HAP-1 (cell line): ENCODE measurements at regions not wholly inside any gene's neighbourhood (a gene's known extent, or its start where the extent isn't known, plus 50 kb on each side); places are given as distances from the start of the nearest gene placed in this dataset.
"Not testable (repeated sequence)": the region's sequence is repeated elsewhere in the genome, so short reads cannot be mapped to it uniquely, and the experiment has no call there.

Experiments
- DNase-seq, 2 experiments: peaks; one replicate each; pipeline ENCODE4 v3.0.0-alpha.2; 2016 to 2020; ENCODE audit warnings: low spot score in 2 of 2
- H3K27me3 ChIP-seq: fragments of 250-450 bp; sonication (Bioruptor Pico); 2 replicates; pipeline ENCODE4 v1.5.1; 2020; ENCODE audit warnings: low read depth, mild to moderate bottlenecking, moderate library complexity
- H3K36me3 ChIP-seq: fragments of 250-450 bp; sonication (Bioruptor Pico); replicated peaks from 2 replicates; pipeline ENCODE4 v1.5.1; 2020; ENCODE audit warnings: mild to moderate bottlenecking
- H3K4me1 ChIP-seq: fragments of 250-450 bp; sonication (Bioruptor Pico); 2 replicates; pipeline ENCODE4 v1.5.1; 2020; ENCODE audit warnings: mild to moderate bottlenecking
- H3K4me3 ChIP-seq: fragments of 250-450 bp; sonication (Bioruptor Pico); 2 replicates; pipeline ENCODE4 v1.5.1; 2020; ENCODE audit warnings: mild to moderate bottlenecking, moderate library complexity
- H3K9me3 ChIP-seq: fragments of 250-450 bp; sonication (Bioruptor Pico); 2 replicates; pipeline ENCODE4 v1.5.1; 2020; ENCODE audit warnings: mild to moderate bottlenecking, moderate library complexity
- in situ Hi-C: fragments of 300-500 bp; cut with MboI; formaldehyde crosslinking; loops from 3 replicates; pipeline ENCODE4 v1.14.3; 2020; ENCODE audit warnings: low sequenced_read_pairs, inconsistent platforms, mixed read lengths

DNA sequence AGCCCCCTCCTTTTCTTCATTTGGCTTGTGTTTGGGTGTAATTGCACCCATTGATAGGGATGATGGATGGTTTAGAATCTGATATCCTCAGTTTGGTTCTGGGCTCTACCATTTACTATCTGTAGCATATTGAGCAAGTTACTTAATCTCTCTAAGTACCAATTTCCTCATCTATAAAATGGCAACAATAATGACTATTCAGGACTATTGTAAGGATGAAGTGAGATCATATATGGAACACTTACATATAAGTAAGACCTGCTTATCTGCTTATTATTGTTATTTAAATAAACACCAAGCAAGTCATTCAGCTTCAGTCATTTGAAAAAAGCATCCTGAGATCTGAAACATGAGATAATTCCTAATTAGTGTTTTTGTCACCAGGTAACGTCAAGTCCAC is 127.0 kb downstream of the SEC23IP start:
- no peaks in the 10 kb centered on the region for H3K9me3 ChIP-seq

DNA sequence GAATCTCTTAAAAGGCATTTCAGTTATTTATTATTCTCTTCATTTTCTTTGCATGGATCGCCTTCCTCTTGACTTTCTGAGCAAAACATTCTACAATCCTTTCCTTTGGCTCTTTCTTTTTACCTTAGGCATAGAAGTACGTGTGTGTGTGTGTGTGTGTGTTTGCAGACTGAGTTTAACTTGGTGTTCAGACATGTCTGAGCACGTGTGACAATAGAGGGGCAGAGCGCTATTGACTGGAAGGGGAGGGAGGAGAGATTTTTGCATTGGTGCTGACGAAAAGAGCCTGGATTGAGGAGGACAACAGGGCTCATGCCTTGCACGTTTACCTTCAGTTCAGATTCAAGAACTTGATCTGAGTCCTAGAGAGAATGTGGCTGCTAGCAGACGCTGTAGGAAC is 129.8 kb downstream of the SEC23IP start:
- Histone ChIP-seq H3K4me1 (no peaks in the 10 kb centered on the region), H3K4me3 (no peak overlapping the region), H3K27me3 (no peaks in the 10 kb centered on the region; the same call in 1 of the 2 replicates), H3K9me3 (no peaks in the 10 kb centered on the region), H3K36me3 (no peaks in the 10 kb centered on the region)
- in situ Hi-C loops = no loop called here
- DNase-seq = no peak

More for the DNA sequence above, 127.0 kb downstream of the SEC23IP start:
- Histone ChIP-seq H3K27me3 (no peaks in the 10 kb centered on the region), H3K36me3 (no peaks in the 10 kb centered on the region), H3K4me3 (no peak overlapping the region), H3K4me1 (no peaks in the 10 kb centered on the region)
- DNase-seq = no peak
- in situ Hi-C loops = no loop called here

DNA sequence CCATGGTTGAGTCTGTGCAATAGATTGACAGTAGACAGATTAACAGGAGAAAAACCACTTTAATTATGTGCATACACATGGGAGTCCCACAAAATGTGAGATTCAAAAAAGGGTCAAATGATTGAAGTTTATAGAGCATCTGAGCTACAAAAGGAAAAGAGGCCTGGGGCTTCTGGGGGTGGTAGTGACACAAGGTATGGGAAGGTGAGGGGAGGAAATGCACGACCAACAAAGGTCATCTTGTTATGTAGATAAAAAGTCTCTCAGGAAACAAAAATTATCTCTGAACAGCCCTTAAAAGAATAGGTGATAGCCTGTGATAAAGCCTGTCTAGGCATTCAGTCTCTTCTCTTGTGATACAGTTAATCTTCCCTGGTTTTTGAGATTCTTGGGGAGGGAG is 141.7 kb downstream of the SEC23IP start:
- H3K36me3 ChIP-seq = no peaks in the 10 kb centered on the region
- H3K9me3 ChIP-seq = no peaks in the 10 kb centered on the region
- DNase-seq = no peak
- H3K27me3 ChIP-seq = no peaks in the 10 kb centered on the region
- H3K4me1 ChIP-seq = no peaks in the 10 kb centered on the region; the same call in 1 of the 2 replicates
- H3K4me3 ChIP-seq = no peak overlapping the region
- in situ Hi-C loops = no loop called here

GRCh38 chr10:120039046-120039445 is 146.5 kb downstream of the SEC23IP start:
- Histone ChIP-seq H3K9me3 (no peaks in the 10 kb centered on the region), H3K4me1 (no peaks in the 10 kb centered on the region; the same call in 1 of the 2 replicates), H3K36me3 (no peaks in the 10 kb centered on the region), H3K4me3 (no peak overlapping the region), H3K27me3 (no peaks in the 10 kb centered on the region)
- DNase-seq = peak in 1 of 2 experiments; percentile 57
- in situ Hi-C loops = no loop called here

GRCh38 chr10:120039826-120040225 is 147.3 kb downstream of the SEC23IP start:
- H3K4me3 ChIP-seq = no peak overlapping the region
- in situ Hi-C loops = no loop called here
- H3K9me3 ChIP-seq = no peaks in the 10 kb centered on the region
- H3K4me1 ChIP-seq = no peaks in the 10 kb centered on the region; the same call in 1 of the 2 replicates
- no peaks in the 10 kb centered on the region for H3K36me3 ChIP-seq
- no peaks in the 10 kb centered on the region for H3K27me3 ChIP-seq
- DNase-seq = no peak

GRCh38 chr10:120041807-120042559 is 149.5 kb downstream of the SEC23IP start:
- Histone ChIP-seq H3K36me3 (no peaks in the 10 kb centered on the region), H3K4me1 (no peaks in the 10 kb centered on the region; the same call in 1 of the 2 replicates)
- in situ Hi-C loops = no loop called here

DNA sequence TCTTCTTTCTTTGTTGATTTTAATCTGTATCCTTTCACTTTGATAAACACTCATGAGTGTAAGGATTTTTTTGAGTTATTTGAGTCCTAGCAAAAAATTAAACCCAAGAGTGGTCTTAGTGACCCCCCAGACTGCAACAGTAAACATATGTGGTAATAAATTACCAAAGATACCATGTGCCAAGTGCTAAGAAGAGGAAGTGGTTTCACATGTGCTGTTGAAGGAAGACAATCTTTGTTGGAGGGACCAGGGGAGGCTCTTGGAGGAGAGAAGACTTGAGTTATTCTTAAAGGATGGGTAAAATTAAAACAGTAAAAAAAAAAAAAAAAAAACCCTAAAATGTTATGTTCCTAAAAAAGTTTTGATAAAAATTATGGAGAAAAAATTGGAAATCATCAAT is 150.2 kb downstream of the SEC23IP start:
- DNase-seq = no peak
- H3K9me3 ChIP-seq = no peaks in the 10 kb centered on the region
- no peaks in the 10 kb centered on the region; the same call in 1 of the 2 replicates for H3K4me1 ChIP-seq
- in situ Hi-C loops = no loop called here
- H3K36me3 ChIP-seq = no peaks in the 10 kb centered on the region
- no peak overlapping the region for H3K4me3 ChIP-seq
- H3K27me3 ChIP-seq = no peaks in the 10 kb centered on the region

More at GRCh38 chr10:120041807-120042559, 149.5 kb downstream of the SEC23IP start:
- no peaks in the 10 kb centered on the region for H3K9me3 ChIP-seq
- DNase-seq = peak; percentile 24 to 56
- H3K27me3 ChIP-seq = no peaks in the 10 kb centered on the region
- H3K4me3 ChIP-seq = no peak overlapping the region

- H3K4me3 ChIP-seq, H3K36me3 ChIP-seq, H3K27me3 ChIP-seq, DNase-seq, H3K9me3 ChIP-seq, in situ Hi-C loops, H3K4me1 ChIP-seq: not testable (repeated sequence)
Measured at GRCh38 chr10:120047373-120047772, 154.8 kb downstream of the SEC23IP start.

GRCh38 chr10:120047926-120048325 is 155.4 kb downstream of the SEC23IP start:
- in situ Hi-C loops = no loop called here
- Histone ChIP-seq H3K36me3 (no peaks in the 10 kb centered on the region), H3K27me3 (peaks cover 2% of the 10 kb centered on the region; the same call in 1 of the 2 replicates), H3K9me3 (no peaks in the 10 kb centered on the region), H3K4me3 (no peak overlapping the region), H3K4me1 (no peaks in the 10 kb centered on the region)
- no peak for DNase-seq

DNA sequence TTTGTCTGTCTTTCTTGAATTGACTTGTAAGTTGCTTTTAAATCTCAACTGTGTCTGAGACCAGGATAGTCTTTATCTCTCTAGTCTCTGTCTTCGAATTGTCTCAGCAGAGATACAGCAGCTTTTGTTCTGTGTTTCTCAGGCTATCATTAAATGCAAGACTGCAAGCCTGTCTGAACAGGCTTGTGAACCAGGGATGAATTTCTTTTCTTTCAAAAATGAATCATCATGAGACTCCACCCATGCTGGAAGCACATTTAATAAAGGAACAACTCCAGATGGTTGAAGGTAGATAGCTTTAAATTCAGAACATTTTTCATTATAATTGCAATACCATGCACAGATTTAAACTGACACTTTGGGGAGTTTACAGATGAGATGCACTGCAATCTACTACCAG is 155.9 kb downstream of the SEC23IP start:
- no peak for DNase-seq
- H3K4me3 ChIP-seq = no peak overlapping the region
- in situ Hi-C loops = no loop called here
- H3K27me3 ChIP-seq = peaks cover 2% of the 10 kb centered on the region; the same call in 1 of the 2 replicates
- H3K36me3 ChIP-seq = no peaks in the 10 kb centered on the region
- no peaks in the 10 kb centered on the region for H3K4me1 ChIP-seq
- no peaks in the 10 kb centered on the region for H3K9me3 ChIP-seq

DNA sequence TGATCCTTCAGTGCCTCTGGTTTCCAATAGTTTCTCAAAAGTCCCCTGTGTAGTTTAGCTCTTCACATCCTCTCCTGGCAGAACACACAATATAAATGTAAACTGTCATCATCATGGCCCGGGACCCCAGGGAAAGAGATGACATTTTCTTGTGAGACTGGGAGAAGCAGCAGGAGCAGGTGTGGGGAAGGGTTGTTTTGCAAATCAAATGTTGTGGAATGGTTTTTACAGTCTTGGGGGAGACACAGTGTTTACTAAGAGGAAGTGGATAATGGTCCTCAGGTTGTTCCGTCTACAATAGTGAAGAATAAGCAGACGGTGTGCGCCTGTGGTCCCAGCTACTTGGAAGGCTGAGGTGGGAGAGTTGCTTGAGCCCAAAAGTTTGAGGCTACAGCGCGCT is 159.1 kb downstream of the SEC23IP start:
- H3K27me3 ChIP-seq = peaks cover 2% of the 10 kb centered on the region; the same call in 1 of the 2 replicates
- H3K9me3 ChIP-seq = no peaks in the 10 kb centered on the region
- H3K4me3 ChIP-seq = no peak overlapping the region
- no peak for DNase-seq
- no peaks in the 10 kb centered on the region for H3K36me3 ChIP-seq
- no peaks in the 10 kb centered on the region for H3K4me1 ChIP-seq
- in situ Hi-C loops = no loop called here

- H3K9me3 ChIP-seq = no peaks in the 10 kb centered on the region
- DNase-seq = no peak
- peaks cover 2% of the 10 kb centered on the region; the same call in 1 of the 2 replicates for H3K27me3 ChIP-seq
- H3K4me1 ChIP-seq = no peaks in the 10 kb centered on the region
- in situ Hi-C loops = no loop called here
- H3K36me3 ChIP-seq = no peaks in the 10 kb centered on the region
- no peak overlapping the region for H3K4me3 ChIP-seq
Measured at GRCh38 chr10:120052964-120053702, 160.6 kb downstream of the SEC23IP start.

GRCh38 chr10:120059790-120060189 is 167.3 kb downstream of the SEC23IP start:
- H3K27me3 ChIP-seq, in situ Hi-C loops, H3K36me3 ChIP-seq, H3K4me3 ChIP-seq, H3K9me3 ChIP-seq, DNase-seq, H3K4me1 ChIP-seq: not testable (repeated sequence)

DNA sequence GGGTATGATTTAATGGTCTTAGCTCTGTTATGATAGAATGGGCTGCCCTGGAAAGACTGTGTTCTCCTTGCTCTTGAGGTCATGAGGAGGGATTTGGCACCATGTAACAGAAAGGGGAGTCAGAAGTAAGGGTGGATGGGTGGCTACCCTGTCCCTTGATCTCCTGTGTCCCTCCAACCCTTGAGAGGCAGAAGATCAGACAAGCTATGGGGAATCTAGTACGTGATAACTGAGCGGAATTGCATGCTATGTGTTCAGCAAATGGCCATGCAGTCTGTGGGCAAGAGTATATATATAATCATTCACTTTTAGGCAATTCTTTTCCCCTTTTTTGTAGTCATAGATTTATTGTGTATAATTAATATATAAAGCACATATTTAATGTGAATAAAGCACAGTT is 174.9 kb downstream of the SEC23IP start:
- Histone ChIP-seq H3K36me3 (no peaks in the 10 kb centered on the region), H3K4me1 (no peaks in the 10 kb centered on the region), H3K4me3 (no peak overlapping the region), H3K27me3 (no peaks in the 10 kb centered on the region), H3K9me3 (no peaks in the 10 kb centered on the region)
- DNase-seq = no peak
- in situ Hi-C loops = no loop called here
